Type B pancreatic cell (in vitro differentiated cells): ENCODE measurements at regions not wholly inside any gene's neighbourhood (a gene's known extent, or its start where the extent isn't known, plus 50 kb on each side); places are given as distances from the start of the nearest gene placed in this dataset.

Source experiments
- DNase-seq: peaks from one replicate; pipeline ENCODE4 v3.0.0; 2021; ENCODE audit warnings: mixed read lengths; ENCODE audit not compliant: unreplicated experiment; ENCODE audit errors: extremely low spot score
- H3K27ac Mint-ChIP-seq: 2 replicates; pipeline ENCODE4 v1.8.0; 2021; ENCODE audit warnings: mild to moderate bottlenecking, mixed read lengths
- H3K27me3 Mint-ChIP-seq: 2 replicates; pipeline ENCODE4 v1.8.0; 2021; ENCODE audit warnings: mixed read lengths
- H3K36me3 Mint-ChIP-seq: 2 replicates; pipeline ENCODE4 v1.8.0; 2021; ENCODE audit warnings: mixed read lengths
- H3K4me1 Mint-ChIP-seq: one replicate; pipeline ENCODE4 v1.8.0; 2021; ENCODE audit warnings: mixed read lengths; ENCODE audit not compliant: unreplicated experiment
- H3K4me3 Mint-ChIP-seq: 2 replicates; pipeline ENCODE4 v1.8.0; 2021; ENCODE audit warnings: mild to moderate bottlenecking, mixed read lengths
- H3K9me3 Mint-ChIP-seq: 2 replicates; pipeline ENCODE4 v1.8.0; 2021; ENCODE audit warnings: mixed read lengths
- CTCF ChIP-seq: fragments of 200-600 bp; sonication (generic); conservative IDR thresholded peaks from 2 replicates; pipeline ENCODE4 v1.5.0; 2021; ENCODE audit warnings: antibody characterized with exemption, mild to moderate bottlenecking

GRCh38 chr2:119062179-119062578 is 96.4 kb downstream of the C1QL2 start:
- H3K27ac Mint-ChIP-seq = no peak overlapping the region
- H3K27me3 Mint-ChIP-seq = peaks cover 22% of the 10 kb centered on the region
- H3K9me3 Mint-ChIP-seq = no peaks in the 10 kb centered on the region
- no peak for DNase-seq
- TF ChIP-seq CTCF = no peak
- H3K4me1 Mint-ChIP-seq = no peaks in the 10 kb centered on the region
- H3K36me3 Mint-ChIP-seq = no peaks in the 10 kb centered on the region
- H3K4me3 Mint-ChIP-seq = no peak overlapping the region

- no peaks in the 10 kb centered on the region for H3K9me3 Mint-ChIP-seq
- no peaks in the 10 kb centered on the region for H3K36me3 Mint-ChIP-seq
- H3K4me3 Mint-ChIP-seq = no peak overlapping the region
- DNase-seq = no peak
- TF ChIP-seq CTCF = no peak
- H3K27me3 Mint-ChIP-seq = peaks cover 29% of the 10 kb centered on the region
- no peaks in the 10 kb centered on the region for H3K4me1 Mint-ChIP-seq
- H3K27ac Mint-ChIP-seq = no peak overlapping the region
Measured at GRCh38 chr2:119059940-119060339, 98.6 kb downstream of the C1QL2 start.

GRCh38 chr2:119059287-119059686 is 99.3 kb downstream of the C1QL2 start:
- H3K27me3 Mint-ChIP-seq = peaks cover 32% of the 10 kb centered on the region

GRCh38 chr2:119053700-119054436 is 104.7 kb downstream of the C1QL2 start:
- TF ChIP-seq CTCF = no peak
- H3K9me3 Mint-ChIP-seq = no peaks in the 10 kb centered on the region
- H3K36me3 Mint-ChIP-seq = peaks cover 3% of the 10 kb centered on the region
- no peaks in the 10 kb centered on the region for H3K4me1 Mint-ChIP-seq
- DNase-seq = peak; percentile 50
- H3K27me3 Mint-ChIP-seq = peaks cover 19% of the 10 kb centered on the region
- no peak overlapping the region for H3K27ac Mint-ChIP-seq
- no peak overlapping the region for H3K4me3 Mint-ChIP-seq

More at GRCh38 chr2:119059287-119059686, 99.3 kb downstream of the C1QL2 start:
- Mint-ChIP-seq H3K4me3 (no peak overlapping the region), H3K4me1 (no peaks in the 10 kb centered on the region), H3K27ac (no peak overlapping the region), H3K36me3 (peaks cover 3% of the 10 kb centered on the region), H3K9me3 (no peaks in the 10 kb centered on the region)
- no peak for TF ChIP-seq CTCF
- peak; percentile 54 for DNase-seq

- no peak for DNase-seq
- Mint-ChIP-seq H3K27me3 (peaks cover 34% of the 10 kb centered on the region), H3K4me1 (no peaks in the 10 kb centered on the region), H3K27ac (no peak overlapping the region), H3K4me3 (no peak overlapping the region), H3K36me3 (peaks cover 3% of the 10 kb centered on the region), H3K9me3 (no peaks in the 10 kb centered on the region)
- no peak for TF ChIP-seq CTCF
Measured at GRCh38 chr2:119051263-119051662, 107.3 kb downstream of the C1QL2 start.
